GM18520 (cell line): ENCODE measurements at regions not wholly inside any gene's neighbourhood (a gene's known extent, or its start where the extent isn't known, plus 50 kb on each side); places are given as distances from the start of the nearest gene placed in this dataset.

Source experiments
- ATAC-seq: cut with Tn5 transposase; IDR thresholded peaks from one replicate; pipeline ENCODE4 v1.9.1; 2021; ENCODE audit not compliant: unreplicated experiment

- ATAC-seq: no peak
Measured at GRCh38 chr5:103617913-103618312, 55.3 kb upstream of the NUDT12 start.

DNA sequence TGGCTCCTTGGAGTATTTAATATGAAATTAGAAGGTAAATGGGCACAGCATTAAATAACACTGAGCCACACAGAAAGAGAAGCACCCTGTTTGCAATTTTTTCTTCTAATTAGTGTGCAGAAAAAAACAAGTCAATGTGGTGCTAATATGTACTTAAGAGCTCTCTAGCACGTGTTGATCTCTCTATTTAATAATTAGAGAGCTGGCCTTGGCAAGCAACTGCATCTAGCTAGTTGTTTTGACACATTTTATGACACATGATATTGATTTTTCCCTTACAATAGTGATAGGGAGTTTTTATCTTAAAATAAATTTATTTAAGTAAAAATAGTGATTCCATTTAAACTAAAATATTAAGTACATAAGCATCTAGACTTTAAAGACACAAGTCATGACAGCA is 54.5 kb upstream of the NUDT12 start:
- ATAC-seq: no peak

GRCh38 chr5:103612545-103612944 is 50.0 kb upstream of the NUDT12 start:
- ATAC-seq: no peak
